ENCODE measurements at regions not wholly inside any gene's neighbourhood (a gene's known extent, or its start where the extent isn't known, plus 50 kb on each side); places are given as distances from the start of the nearest gene placed in this dataset.

DNA sequence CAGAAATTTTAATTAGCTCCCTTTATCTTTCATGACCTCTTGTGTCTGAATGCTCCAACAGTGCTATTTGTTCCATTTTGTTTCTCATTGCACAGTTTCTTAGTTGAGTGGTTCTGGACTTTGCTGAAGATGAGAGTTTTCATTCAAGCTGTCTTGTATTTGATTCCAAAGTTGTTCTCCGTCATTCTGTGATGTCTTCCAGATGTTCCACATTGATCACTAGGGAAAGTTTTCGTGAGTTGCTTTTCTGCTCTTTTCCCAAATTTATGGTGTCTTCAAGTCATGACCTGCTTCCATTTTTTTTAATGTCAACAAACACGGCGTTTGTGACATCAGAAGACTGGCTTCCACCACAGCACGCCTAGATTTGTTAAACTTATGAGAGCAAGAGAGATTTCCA, 575.5 kb downstream of the MRPL39 start (continued):
- TF ChIP-seq, protein P1, sequence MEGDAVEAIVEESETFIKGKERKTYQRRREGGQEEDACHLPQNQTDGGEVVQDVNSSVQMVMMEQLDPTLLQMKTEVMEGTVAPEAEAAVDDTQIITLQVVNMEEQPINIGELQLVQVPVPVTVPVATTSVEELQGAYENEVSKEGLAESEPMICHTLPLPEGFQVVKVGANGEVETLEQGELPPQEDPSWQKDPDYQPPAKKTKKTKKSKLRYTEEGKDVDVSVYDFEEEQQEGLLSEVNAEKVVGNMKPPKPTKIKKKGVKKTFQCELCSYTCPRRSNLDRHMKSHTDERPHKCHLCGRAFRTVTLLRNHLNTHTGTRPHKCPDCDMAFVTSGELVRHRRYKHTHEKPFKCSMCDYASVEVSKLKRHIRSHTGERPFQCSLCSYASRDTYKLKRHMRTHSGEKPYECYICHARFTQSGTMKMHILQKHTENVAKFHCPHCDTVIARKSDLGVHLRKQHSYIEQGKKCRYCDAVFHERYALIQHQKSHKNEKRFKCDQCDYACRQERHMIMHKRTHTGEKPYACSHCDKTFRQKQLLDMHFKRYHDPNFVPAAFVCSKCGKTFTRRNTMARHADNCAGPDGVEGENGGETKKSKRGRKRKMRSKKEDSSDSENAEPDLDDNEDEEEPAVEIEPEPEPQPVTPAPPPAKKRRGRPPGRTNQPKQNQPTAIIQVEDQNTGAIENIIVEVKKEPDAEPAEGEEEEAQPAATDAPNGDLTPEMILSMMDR (IDR thresholded peaks at IDR 0.05; ENCODE audit: control extremely low read depth in 1 of 3, insufficient read depth in 1 of 3, low read depth in 1 of 3, low read length in 3 of 3) = no peak
- TF ChIP-seq, protein P2, sequence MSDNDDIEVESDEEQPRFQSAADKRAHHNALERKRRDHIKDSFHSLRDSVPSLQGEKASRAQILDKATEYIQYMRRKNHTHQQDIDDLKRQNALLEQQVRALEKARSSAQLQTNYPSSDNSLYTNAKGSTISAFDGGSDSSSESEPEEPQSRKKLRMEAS (IDR thresholded peaks at IDR 0.05) = no peak
- TF ChIP-seq, protein P3, sequence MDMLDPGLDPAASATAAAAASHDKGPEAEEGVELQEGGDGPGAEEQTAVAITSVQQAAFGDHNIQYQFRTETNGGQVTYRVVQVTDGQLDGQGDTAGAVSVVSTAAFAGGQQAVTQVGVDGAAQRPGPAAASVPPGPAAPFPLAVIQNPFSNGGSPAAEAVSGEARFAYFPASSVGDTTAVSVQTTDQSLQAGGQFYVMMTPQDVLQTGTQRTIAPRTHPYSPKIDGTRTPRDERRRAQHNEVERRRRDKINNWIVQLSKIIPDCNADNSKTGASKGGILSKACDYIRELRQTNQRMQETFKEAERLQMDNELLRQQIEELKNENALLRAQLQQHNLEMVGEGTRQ (IDR thresholded peaks at IDR 0.05; ENCODE audit: low read length) = no peak
